CD4-positive, alpha-beta memory T cell (primary cell): ENCODE measurements at regions not wholly inside any gene's neighbourhood (a gene's known extent, or its start where the extent isn't known, plus 50 kb on each side); places are given as distances from the start of the nearest gene placed in this dataset.
A peak's percentile ranks its signal among the peaks of the same experiment; 100 is the strongest.

ENCODE experiments used
- CTCF ChIA-PET: fragments of 350-600 bp; sonication (Branson Sonifier 250); formaldehyde crosslinking; loops from one replicate; lab custom pipeline; 2021; ENCODE audit warnings: inconsistent platforms; ENCODE audit not compliant: partially characterized antibody; lab: Charles Lee
- POLR2A ChIA-PET: fragments of 350-600 bp; sonication (Branson Sonifier 250); formaldehyde crosslinking; loops from one replicate; lab custom pipeline; 2021; ENCODE audit not compliant: partially characterized antibody; lab: Charles Lee
- DNase-seq, 5 donors: peaks; one replicate each; pipeline versions ENCODE4 v3.0.0 to v3.0.0-alpha.2; 2020 to 2022; ENCODE audit warnings: mixed read lengths in 1 of 5
- H3K27ac ChIP-seq: one replicate; pipeline ENCODE4 v1.7.0; 2013; ENCODE audit warnings: low read depth, low read length
- H3K27me3 ChIP-seq: 2 replicates; pipeline ENCODE4 v1.7.0; 2013; ENCODE audit warnings: mild to moderate bottlenecking, low read length, moderate library complexity; ENCODE audit not compliant: insufficient read depth
- H3K36me3 ChIP-seq: 2 replicates; pipeline ENCODE4 v1.7.0; 2013; ENCODE audit warnings: mild to moderate bottlenecking, low read length, moderate library complexity; ENCODE audit not compliant: insufficient read depth
- H3K4me1 ChIP-seq: 2 replicates; pipeline ENCODE4 v1.7.0; 2013; ENCODE audit warnings: mild to moderate bottlenecking, low read length, moderate library complexity; ENCODE audit not compliant: insufficient read depth
- H3K4me3 ChIP-seq, 2 donors: one replicate each; pipeline ENCODE4 v1.7.0; 2013; ENCODE audit warnings: low read length in 2 of 2, mild to moderate bottlenecking in 1 of 2
- H3K9me3 ChIP-seq, 2 donors: one replicate each; pipeline ENCODE4 v1.7.0; 2013; ENCODE audit warnings: low read length in 2 of 2, control low read depth in 1 of 2; ENCODE audit not compliant: control insufficient read depth in 1 of 2
- H3K27ac Mint-ChIP-seq, 7 donors: one replicate each; pipeline ENCODE4 v1.8.0; 2020 to 2021; ENCODE audit warnings: mixed read lengths in 7 of 7, mild to moderate bottlenecking in 6 of 7, inconsistent platforms in 3 of 7, moderate library complexity in 3 of 7
- H3K27me3 Mint-ChIP-seq, 2 donors: one replicate each; pipeline ENCODE4 v1.8.0; 2020 to 2021; ENCODE audit warnings: mixed read lengths in 2 of 2
- H3K36me3 Mint-ChIP-seq, 2 donors: one replicate each; pipeline ENCODE4 v1.8.0; 2020 to 2021; ENCODE audit warnings: mixed read lengths in 2 of 2, inconsistent platforms in 1 of 2, mild to moderate bottlenecking in 1 of 2
- H3K4me1 Mint-ChIP-seq, 4 donors: one replicate each; pipeline ENCODE4 v1.8.0; 2020 to 2021; ENCODE audit warnings: mixed read lengths in 4 of 4, mild to moderate bottlenecking in 1 of 4
- H3K4me3 Mint-ChIP-seq, 8 donors: one replicate each; pipeline ENCODE4 v1.8.0; 2020 to 2021; ENCODE audit warnings: mixed read lengths in 8 of 8, mild to moderate bottlenecking in 7 of 8, moderate library complexity in 6 of 8, inconsistent platforms in 3 of 8
- H3K9me3 Mint-ChIP-seq, 8 donors: one replicate each; pipeline ENCODE4 v1.8.0; 2020 to 2021; ENCODE audit warnings: mixed read lengths in 8 of 8, mild to moderate bottlenecking in 5 of 8, inconsistent platforms in 3 of 8, moderate library complexity in 1 of 8
- intact Hi-C: fragments of 100-400 bp; cut with micrococcal nuclease; formaldehyde crosslinking; loops from one replicate; pipeline ENCODE4 v1.15.1; 2023

- H3K36me3 ChIP-seq, result no peaks in the 10 kb centered on the region
- intact Hi-C loops, result no loop called here
These were observed 87.1 kb upstream of the ZNF281 start for GRCh38 chr1:200496937-200497336.

GRCh38 chr1:200495901-200496300 lies 86.1 kb upstream of the ZNF281 start:
- H3K4me1 Mint-ChIP-seq, result no peaks in the 10 kb centered on the region
- no peaks in the 10 kb centered on the region for H3K9me3 ChIP-seq
- intact Hi-C loops, result no loop called here
- H3K27me3 Mint-ChIP-seq, result peaks cover 10 to 20% of the 10 kb centered on the region in 2 donors
- CTCF ChIA-PET, result interaction anchor here (2.5 to 7.7 kb wide), 2 partner anchors 8 to 14 kb away, joined by 8 to 41 read pairs; no protein-coding TSS in a partner anchor
- no peaks in the 10 kb centered on the region for H3K4me1 ChIP-seq
- no peaks in the 10 kb centered on the region for H3K36me3 ChIP-seq
- no peaks in the 10 kb centered on the region for H3K27me3 ChIP-seq
- H3K4me3 ChIP-seq, result no peak overlapping the region
- H3K27ac Mint-ChIP-seq, result peak overlapping the region in 1 of 7 donors; percentile 48
- H3K36me3 Mint-ChIP-seq, result no peaks in the 10 kb centered on the region
- H3K27ac ChIP-seq, result no peak overlapping the region
- H3K4me3 Mint-ChIP-seq, result no peak overlapping the region
- POLR2A ChIA-PET, result no interaction called here
- peaks cover 0 to 6% (median 0%) of the 10 kb centered on the region in 8 donors for H3K9me3 Mint-ChIP-seq
- no peak for DNase-seq

More at GRCh38 chr1:200496937-200497336, 87.1 kb upstream of the ZNF281 start:
- no peak for DNase-seq
- H3K4me1 Mint-ChIP-seq, result no peaks in the 10 kb centered on the region
- ChIA-PET CTCF (interaction anchor here (7.7 kb wide), 1 partner anchor 13 kb away, joined by 41 read pairs; no protein-coding TSS in a partner anchor), POLR2A (no interaction called here)
- H3K9me3 ChIP-seq, result no peaks in the 10 kb centered on the region
- no peaks in the 10 kb centered on the region for H3K36me3 Mint-ChIP-seq
- H3K27ac ChIP-seq, result no peak overlapping the region
- H3K9me3 Mint-ChIP-seq, result peaks cover 0 to 6% (median 0%) of the 10 kb centered on the region in 8 donors
- H3K27me3 Mint-ChIP-seq, result peaks cover 10 to 20% of the 10 kb centered on the region in 2 donors
- no peak overlapping the region for H3K4me3 ChIP-seq
- H3K4me3 Mint-ChIP-seq, result no peak overlapping the region
- H3K27me3 ChIP-seq, result no peaks in the 10 kb centered on the region
- no peaks in the 10 kb centered on the region for H3K4me1 ChIP-seq
- no peak overlapping the region for H3K27ac Mint-ChIP-seq

GRCh38 chr1:200493344-200493743 lies 83.5 kb upstream of the ZNF281 start:
- peaks cover 0 to 2% (median 0%) of the 10 kb centered on the region in 4 donors for H3K4me1 Mint-ChIP-seq
- POLR2A ChIA-PET, result no interaction called here
- intact Hi-C loops, result no loop called here
- CTCF ChIA-PET, result interaction anchor here (2.5 kb wide), 1 partner anchor 10 kb away, joined by 8 read pairs; no protein-coding TSS in a partner anchor
- H3K27me3 Mint-ChIP-seq, result peaks cover 8 to 14% of the 10 kb centered on the region in 2 donors
- no peaks in the 10 kb centered on the region for H3K4me1 ChIP-seq
- no peak overlapping the region for H3K4me3 ChIP-seq
- no peaks in the 10 kb centered on the region for H3K36me3 ChIP-seq
- H3K27ac ChIP-seq, result no peak overlapping the region
- H3K36me3 Mint-ChIP-seq, result no peaks in the 10 kb centered on the region
- no peak overlapping the region for H3K4me3 Mint-ChIP-seq
- no peak overlapping the region for H3K27ac Mint-ChIP-seq
- no peaks in the 10 kb centered on the region for H3K27me3 ChIP-seq
- peaks cover 0 to 2% (median 0%) of the 10 kb centered on the region in 8 donors for H3K9me3 Mint-ChIP-seq
- DNase-seq, result no peak
- H3K9me3 ChIP-seq, result no peaks in the 10 kb centered on the region

DNA sequence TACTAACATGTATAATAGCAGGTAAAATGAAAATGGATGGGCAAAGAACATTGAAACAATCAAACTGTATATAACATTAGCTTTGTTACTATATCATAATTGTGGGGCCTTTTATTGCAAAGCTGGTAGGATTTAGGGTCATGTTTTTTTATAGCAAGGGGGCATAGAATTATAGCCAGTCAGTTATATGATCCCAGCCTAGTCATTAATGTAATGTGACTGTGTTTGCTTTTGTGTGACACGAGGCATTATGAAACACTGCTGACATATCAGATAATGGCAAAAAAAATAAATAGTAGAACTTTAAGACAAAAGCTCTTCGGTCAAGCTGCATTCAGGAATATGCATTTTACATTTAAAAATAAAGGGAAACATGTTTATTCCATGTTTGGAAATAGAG lies 81.3 kb upstream of the ZNF281 start:
- CTCF ChIA-PET, result interaction anchor here (0.6 to 5.5 kb wide), 10 partner anchors 8 to 806 kb away, joined by 3 to 48 read pairs (median 4); no protein-coding TSS in a partner anchor
- Mint-ChIP-seq H3K27ac (no peak overlapping the region), H3K27me3 (peaks cover 9 to 12% of the 10 kb centered on the region in 2 donors), H3K4me1 (peaks cover 0 to 4% (median 0%) of the 10 kb centered on the region in 4 donors), H3K9me3 (no peaks in the 10 kb centered on the region), H3K4me3 (no peak overlapping the region), H3K36me3 (no peaks in the 10 kb centered on the region)
- Histone ChIP-seq H3K36me3 (no peaks in the 10 kb centered on the region), H3K9me3 (no peaks in the 10 kb centered on the region), H3K4me3 (no peak overlapping the region), H3K27ac (no peak overlapping the region), H3K27me3 (no peaks in the 10 kb centered on the region), H3K4me1 (no peaks in the 10 kb centered on the region)
- intact Hi-C loops, result no loop called here
- POLR2A ChIA-PET, result no interaction called here
- no peak for DNase-seq

DNA sequence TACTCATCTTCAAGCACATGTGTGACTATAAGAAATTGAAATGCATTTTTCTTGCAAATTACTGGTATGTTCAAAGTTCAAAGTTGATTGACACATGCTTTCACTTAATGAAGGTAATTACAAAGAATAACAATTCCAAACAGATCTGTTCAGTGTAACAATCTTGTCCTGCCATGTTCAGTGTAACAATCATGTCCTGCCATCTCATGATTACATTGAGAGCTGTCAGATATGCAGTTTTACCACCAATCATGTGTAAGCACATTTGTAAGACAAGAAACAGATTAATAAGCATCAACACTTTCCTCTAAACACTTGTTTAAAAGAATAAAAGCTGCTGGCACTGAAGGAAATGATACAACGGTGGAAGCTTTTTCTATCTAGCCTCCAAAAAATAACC lies 80.3 kb upstream of the ZNF281 start:
- Histone ChIP-seq H3K4me3 (no peak overlapping the region), H3K27me3 (no peaks in the 10 kb centered on the region), H3K27ac (no peak overlapping the region), H3K4me1 (no peaks in the 10 kb centered on the region), H3K9me3 (no peaks in the 10 kb centered on the region), H3K36me3 (no peaks in the 10 kb centered on the region)
- Mint-ChIP-seq H3K27me3 (peaks cover 6 to 9% of the 10 kb centered on the region in 2 donors), H3K27ac (no peak overlapping the region), H3K36me3 (no peaks in the 10 kb centered on the region), H3K9me3 (no peaks in the 10 kb centered on the region), H3K4me1 (peaks cover 0 to 4% (median 0%) of the 10 kb centered on the region in 4 donors), H3K4me3 (no peak overlapping the region)
- no peak for DNase-seq
- intact Hi-C loops, result no loop called here
- POLR2A ChIA-PET, result no interaction called here
- CTCF ChIA-PET, result interaction anchor here (0.6 to 5.5 kb wide), 12 partner anchors 8 to 805 kb away, joined by 3 to 48 read pairs (median 4); no protein-coding TSS in a partner anchor

GRCh38 chr1:200488375-200489165 lies 78.7 kb upstream of the ZNF281 start:
- H3K27ac Mint-ChIP-seq, result no peak overlapping the region
- ChIA-PET CTCF (interaction anchor here (0.7 to 5.5 kb wide), 9 partner anchors 11 to 802 kb away, joined by 3 to 48 read pairs (median 5); no protein-coding TSS in a partner anchor), POLR2A (no interaction called here)
- peaks cover 0 to 5% (median under 1%) of the 10 kb centered on the region in 4 donors for H3K4me1 Mint-ChIP-seq
- Histone ChIP-seq H3K4me3 (no peak overlapping the region), H3K4me1 (no peaks in the 10 kb centered on the region), H3K9me3 (no peaks in the 10 kb centered on the region), H3K27me3 (no peaks in the 10 kb centered on the region), H3K36me3 (no peaks in the 10 kb centered on the region), H3K27ac (no peak overlapping the region)
- no peak overlapping the region for H3K4me3 Mint-ChIP-seq
- peak in 4 of 5 donors; percentile 42 to 54 (median 52) for DNase-seq
- H3K36me3 Mint-ChIP-seq, result no peaks in the 10 kb centered on the region
- intact Hi-C loops, result loop anchor here (1.0 to 10.0 kb wide), 5 partner anchors 184 to 390 kb away; no protein-coding TSS in a partner anchor
- H3K9me3 Mint-ChIP-seq, result no peaks in the 10 kb centered on the region
- peaks cover 6 to 14% of the 10 kb centered on the region in 2 donors for H3K27me3 Mint-ChIP-seq

GRCh38 chr1:200487650-200488049 lies 77.8 kb upstream of the ZNF281 start:
- ChIA-PET CTCF (interaction anchor here (1.0 to 5.5 kb wide), 7 partner anchors 182 to 803 kb away, joined by 3 to 48 read pairs (median 6); no protein-coding TSS in a partner anchor), POLR2A (no interaction called here)
- H3K4me3 ChIP-seq, result no peak overlapping the region

More at GRCh38 chr1:200487650-200488049, 77.8 kb upstream of the ZNF281 start:
- H3K27ac Mint-ChIP-seq, result no peak overlapping the region
- H3K9me3 Mint-ChIP-seq, result no peaks in the 10 kb centered on the region
- Histone ChIP-seq H3K36me3 (no peaks in the 10 kb centered on the region), H3K27me3 (no peaks in the 10 kb centered on the region), H3K9me3 (no peaks in the 10 kb centered on the region), H3K27ac (no peak overlapping the region), H3K4me1 (no peaks in the 10 kb centered on the region)
- intact Hi-C loops, result loop anchor here (1.0 to 10.0 kb wide), 5 partner anchors 183 to 389 kb away; no protein-coding TSS in a partner anchor
- H3K27me3 Mint-ChIP-seq, result peaks cover 6 to 20% of the 10 kb centered on the region in 2 donors
- H3K4me1 Mint-ChIP-seq, result peaks cover 3 to 10% (median 6%) of the 10 kb centered on the region in 4 donors
- no peaks in the 10 kb centered on the region for H3K36me3 Mint-ChIP-seq
- no peak for DNase-seq
- H3K4me3 Mint-ChIP-seq, result no peak overlapping the region
